Naive thymus-derived CD4-positive, alpha-beta T cell (primary cell): ENCODE measurements at regions not wholly inside any gene's neighbourhood (a gene's known extent, or its start where the extent isn't known, plus 50 kb on each side); places are given as distances from the start of the nearest gene placed in this dataset.
"Not testable (repeated sequence)": the region's sequence is repeated elsewhere in the genome, so short reads cannot be mapped to it uniquely, and the experiment has no call there.

Experiments
- ATAC-seq: fragments of 150-1000 bp; cut with Tn5 transposase; 2 replicates; pipeline ENCODE4 v1.10.0; 2021; ENCODE audit warnings: mild to moderate bottlenecking, moderate library complexity
- CTCF ChIA-PET: fragments of 350-600 bp; sonication (Branson Sonifier 250); formaldehyde crosslinking; loops from one replicate; lab custom pipeline; 2021; ENCODE audit warnings: antibody characterized with exemption; lab: Charles Lee
- POLR2A ChIA-PET: fragments of 350-600 bp; sonication (Branson Sonifier 250); formaldehyde crosslinking; loops from one replicate; lab custom pipeline; 2021; ENCODE audit warnings: antibody characterized with exemption, inconsistent platforms; lab: Charles Lee
- DNase-seq, 9 donors: peaks; one replicate each; pipeline versions ENCODE4 v3.0.0 to v3.0.0-alpha.2; 2020 to 2022; ENCODE audit warnings: mixed read lengths in 1 of 9
- H3K27ac ChIP-seq: one replicate; pipeline ENCODE4 v1.7.0; 2013; ENCODE audit warnings: mild to moderate bottlenecking, low read depth, low read length, moderate library complexity
- H3K27me3 ChIP-seq, 2 donors: one replicate each; pipeline ENCODE4 v1.7.0; 2013; ENCODE audit warnings: low read length in 2 of 2, mild to moderate bottlenecking in 2 of 2, moderate library complexity in 2 of 2; ENCODE audit not compliant: control insufficient read depth in 2 of 2, insufficient read depth in 2 of 2
- H3K36me3 ChIP-seq, 3 experiments: 1 replicate in 2 of 3; 2 replicates in 1 of 3; pipeline ENCODE4 v1.7.0; 2013; ENCODE audit warnings: low read length in 3 of 3, mild to moderate bottlenecking in 3 of 3, moderate library complexity in 1 of 3; ENCODE audit not compliant: insufficient read depth in 3 of 3, control insufficient read depth in 2 of 3
- H3K4me1 ChIP-seq, 2 donors: one replicate each; pipeline ENCODE4 v1.7.0; 2013; ENCODE audit warnings: low read length in 2 of 2, mild to moderate bottlenecking in 2 of 2, moderate library complexity in 1 of 2; ENCODE audit not compliant: control insufficient read depth in 2 of 2, insufficient read depth in 2 of 2
- H3K4me3 ChIP-seq: 2 replicates; pipeline ENCODE4 v1.7.0; 2013; ENCODE audit warnings: mild to moderate bottlenecking, low read length
- H3K9me3 ChIP-seq, 3 experiments: 1 replicate in 2 of 3; 2 replicates in 1 of 3; pipeline ENCODE4 v1.7.0; 2013; ENCODE audit warnings: low read length in 3 of 3; ENCODE audit not compliant: control insufficient read depth in 2 of 3
- H3K27ac Mint-ChIP-seq, 9 donors: one replicate each; pipeline ENCODE4 v1.8.0; 2020 to 2022; ENCODE audit warnings: mixed read lengths in 9 of 9, mild to moderate bottlenecking in 8 of 9, moderate library complexity in 5 of 9, inconsistent platforms in 2 of 9
- H3K27me3 Mint-ChIP-seq, 5 donors: one replicate each; pipeline ENCODE4 v1.8.0; 2021 to 2022; ENCODE audit warnings: mixed read lengths in 5 of 5, mild to moderate bottlenecking in 1 of 5
- H3K36me3 Mint-ChIP-seq, 5 donors: one replicate each; pipeline ENCODE4 v1.8.0; 2020 to 2022; ENCODE audit warnings: mixed read lengths in 5 of 5, mild to moderate bottlenecking in 3 of 5, inconsistent platforms in 1 of 5
- H3K4me1 Mint-ChIP-seq, 7 donors: one replicate each; pipeline ENCODE4 v1.8.0; 2020 to 2022; ENCODE audit warnings: mixed read lengths in 7 of 7, mild to moderate bottlenecking in 3 of 7, inconsistent platforms in 1 of 7
- H3K4me3 Mint-ChIP-seq, 10 donors: one replicate each; pipeline ENCODE4 v1.8.0; 2020 to 2022; ENCODE audit warnings: mild to moderate bottlenecking in 10 of 10, mixed read lengths in 10 of 10, moderate library complexity in 6 of 10, inconsistent platforms in 2 of 10
- H3K9me3 Mint-ChIP-seq, 11 donors: one replicate each; pipeline ENCODE4 v1.8.0; 2020 to 2022; ENCODE audit warnings: mixed read lengths in 11 of 11, mild to moderate bottlenecking in 4 of 11, inconsistent platforms in 1 of 11, moderate library complexity in 1 of 11
- intact Hi-C, 2 donors: fragments of 100-400 bp; cut with micrococcal nuclease; formaldehyde crosslinking; loops; one replicate each; pipeline ENCODE4 v1.15.1; 2023

GRCh38 chr14:105896961-105897724, 370.8 kb downstream of the TMEM121 start:
- DNase-seq, intact Hi-C loops, H3K9me3 ChIP-seq, H3K4me3 Mint-ChIP-seq, H3K27me3 ChIP-seq, H3K9me3 Mint-ChIP-seq, H3K4me3 ChIP-seq, CTCF ChIA-PET, H3K36me3 Mint-ChIP-seq, ATAC-seq, H3K4me1 ChIP-seq, H3K27ac ChIP-seq, H3K36me3 ChIP-seq, H3K27ac Mint-ChIP-seq, POLR2A ChIA-PET: not testable (repeated sequence)
- H3K27me3 Mint-ChIP-seq: peaks cover 20 to 45% (median 42%) of the 10 kb centered on the region in 5 donors
- peaks cover 0 to 13% (median 2%) of the 10 kb centered on the region in 7 donors for H3K4me1 Mint-ChIP-seq

- Histone ChIP-seq H3K9me3 (no peaks in the 10 kb centered on the region), H3K4me3 (no peak overlapping the region), H3K27ac (no peak overlapping the region), H3K4me1 (no peaks in the 10 kb centered on the region), H3K27me3 (no peaks in the 10 kb centered on the region), H3K36me3 (no peaks in the 10 kb centered on the region)
- DNase-seq (no peak), ATAC-seq (no peak)
- CTCF ChIA-PET: no interaction called here
- no peaks in the 10 kb centered on the region for H3K36me3 Mint-ChIP-seq
- POLR2A ChIA-PET: no interaction called here
- H3K27ac Mint-ChIP-seq: no peak overlapping the region
- intact Hi-C loops: no loop called here
- no peak overlapping the region for H3K4me3 Mint-ChIP-seq
- peaks cover 0 to 2% (median 0%) of the 10 kb centered on the region in 11 donors for H3K9me3 Mint-ChIP-seq
- H3K4me1 Mint-ChIP-seq: peaks cover 0 to 13% (median 2%) of the 10 kb centered on the region in 7 donors
- H3K27me3 Mint-ChIP-seq: peaks cover 20 to 49% (median 42%) of the 10 kb centered on the region in 5 donors
Observed at GRCh38 chr14:105897725-105898113, 371.3 kb downstream of the TMEM121 start.

- intact Hi-C loops: no loop called here
- Mint-ChIP-seq H3K4me1 (peaks cover 0 to 13% (median 2%) of the 10 kb centered on the region in 7 donors), H3K27ac (no peak overlapping the region), H3K4me3 (no peak overlapping the region), H3K27me3 (peaks cover 20 to 58% (median 40%) of the 10 kb centered on the region in 5 donors), H3K36me3 (no peaks in the 10 kb centered on the region), H3K9me3 (peaks cover 0 to 2% (median 0%) of the 10 kb centered on the region in 11 donors)
- no peaks in the 10 kb centered on the region for H3K4me1 ChIP-seq
- H3K9me3 ChIP-seq: no peaks in the 10 kb centered on the region
- no peaks in the 10 kb centered on the region for H3K27me3 ChIP-seq
- ChIA-PET CTCF (no interaction called here), POLR2A (no interaction called here)
- no peak for DNase-seq
- H3K27ac ChIP-seq: no peak overlapping the region
- no peak overlapping the region for H3K4me3 ChIP-seq
- no peak for ATAC-seq
- H3K36me3 ChIP-seq: no peaks in the 10 kb centered on the region
Observed at GRCh38 chr14:105898482-105899010, 372.2 kb downstream of the TMEM121 start.

- intact Hi-C loops: no loop called here
- peak overlapping the region in 1 of 9 donors; percentile 9 for H3K27ac Mint-ChIP-seq
- CTCF ChIA-PET: no interaction called here
- POLR2A ChIA-PET: no interaction called here
- H3K27me3 Mint-ChIP-seq: peaks cover 20 to 58% (median 40%) of the 10 kb centered on the region in 5 donors
- Histone ChIP-seq H3K27ac (no peak overlapping the region), H3K27me3 (no peaks in the 10 kb centered on the region), H3K36me3 (no peaks in the 10 kb centered on the region), H3K4me1 (no peaks in the 10 kb centered on the region), H3K9me3 (no peaks in the 10 kb centered on the region), H3K4me3 (no peak overlapping the region)
- DNase-seq (no peak), ATAC-seq (no peak)
- no peak overlapping the region for H3K4me3 Mint-ChIP-seq
- H3K9me3 Mint-ChIP-seq: peaks cover 0 to 2% (median 0%) of the 10 kb centered on the region in 11 donors
- H3K36me3 Mint-ChIP-seq: no peaks in the 10 kb centered on the region
- H3K4me1 Mint-ChIP-seq: peaks cover 0 to 13% (median 2%) of the 10 kb centered on the region in 7 donors
Observed at GRCh38 chr14:105899071-105899641, 372.8 kb downstream of the TMEM121 start.

GRCh38 chr14:105899657-105900397, 373.4 kb downstream of the TMEM121 start:
- H3K9me3 ChIP-seq: no peaks in the 10 kb centered on the region
- no peaks in the 10 kb centered on the region for H3K4me1 ChIP-seq
- ATAC-seq (no peak), DNase-seq (no peak)
- Mint-ChIP-seq H3K36me3 (no peaks in the 10 kb centered on the region), H3K27me3 (peaks cover 19 to 55% (median 40%) of the 10 kb centered on the region in 5 donors), H3K9me3 (peaks cover 0 to 2% (median 0%) of the 10 kb centered on the region in 11 donors), H3K4me1 (peaks cover 0 to 13% (median 2%) of the 10 kb centered on the region in 7 donors), H3K27ac (no peak overlapping the region), H3K4me3 (no peak overlapping the region)
- POLR2A ChIA-PET: no interaction called here
- intact Hi-C loops: no loop called here
- no peak overlapping the region for H3K4me3 ChIP-seq
- H3K36me3 ChIP-seq: no peaks in the 10 kb centered on the region
- CTCF ChIA-PET: no interaction called here
- no peaks in the 10 kb centered on the region for H3K27me3 ChIP-seq
- H3K27ac ChIP-seq: no peak overlapping the region

- no peak overlapping the region for H3K4me3 ChIP-seq
- Mint-ChIP-seq H3K4me1 (peaks cover 0 to 13% (median 2%) of the 10 kb centered on the region in 7 donors), H3K27me3 (peaks cover 12 to 52% (median 38%) of the 10 kb centered on the region in 5 donors), H3K36me3 (no peaks in the 10 kb centered on the region), H3K9me3 (peaks cover 0 to 2% (median 0%) of the 10 kb centered on the region in 11 donors), H3K27ac (no peak overlapping the region), H3K4me3 (peak overlapping the region in 1 of 10 donors; percentile 39)
- ChIA-PET POLR2A (no interaction called here), CTCF (no interaction called here)
- DNase-seq (no peak), ATAC-seq (no peak)
- no peaks in the 10 kb centered on the region for H3K9me3 ChIP-seq
- H3K36me3 ChIP-seq: no peaks in the 10 kb centered on the region
- intact Hi-C loops: no loop called here
- no peak overlapping the region for H3K27ac ChIP-seq
- no peaks in the 10 kb centered on the region for H3K4me1 ChIP-seq
- no peaks in the 10 kb centered on the region for H3K27me3 ChIP-seq
Observed at GRCh38 chr14:105900398-105901160, 374.2 kb downstream of the TMEM121 start.
